GM23248 (cell line): ENCODE measurements at regions not wholly inside any gene's neighbourhood (a gene's known extent, or its start where the extent isn't known, plus 50 kb on each side); places are given as distances from the start of the nearest gene placed in this dataset.

ENCODE experiments used
- DNase-seq: peaks from one replicate; pipeline ENCODE4 v3.0.0-alpha.2; 2015
- H2AFZ ChIP-seq: fragments of 200-600 bp; sonication (generic); 2 replicates; pipeline ENCODE4 v1.6.1; 2016; ENCODE audit warnings: antibody characterized with exemption
- H3F3A ChIP-seq: fragments of 200-600 bp; sonication (generic); 2 replicates; pipeline ENCODE4 v1.6.1; 2016; ENCODE audit warnings: mild to moderate bottlenecking, antibody characterized with exemption, mixed run types; ENCODE audit not compliant: insufficient read depth
- H3K27ac ChIP-seq: fragments of 200-600 bp; sonication (generic); 2 replicates; pipeline ENCODE4 v1.5.1; 2016; ENCODE audit warnings: mild to moderate bottlenecking
- H3K27me3 ChIP-seq: fragments of 200-600 bp; sonication (generic); replicated peaks from 2 replicates; pipeline ENCODE4 v1.6.1; 2016; ENCODE audit warnings: mild to moderate bottlenecking; ENCODE audit not compliant: insufficient read depth
- H3K36me3 ChIP-seq: fragments of 200-600 bp; sonication (generic); 2 replicates; pipeline ENCODE4 v1.6.1; 2016; ENCODE audit warnings: low read depth, mild to moderate bottlenecking
- H3K4me1 ChIP-seq: fragments of 200-600 bp; sonication (generic); 2 replicates; pipeline ENCODE4 v1.6.1; 2016; ENCODE audit warnings: mild to moderate bottlenecking; ENCODE audit not compliant: insufficient read depth
- H3K4me2 ChIP-seq: fragments of 200-600 bp; sonication (generic); one replicate; pipeline ENCODE4 v1.6.1; 2016; ENCODE audit warnings: mild to moderate bottlenecking; ENCODE audit not compliant: unreplicated experiment
- H3K4me3 ChIP-seq: fragments of 200-600 bp; sonication (generic); 2 replicates; pipeline ENCODE4 v1.5.1; 2016; ENCODE audit warnings: mild to moderate bottlenecking
- H3K79me2 ChIP-seq: fragments of 200-600 bp; sonication (generic); 2 replicates; pipeline ENCODE4 v1.6.1; 2016; ENCODE audit warnings: mild to moderate bottlenecking; ENCODE audit not compliant: insufficient read depth
- H3K9ac ChIP-seq: fragments of 200-600 bp; sonication (generic); 2 replicates; pipeline ENCODE4 v1.6.1; 2016; ENCODE audit warnings: mild to moderate bottlenecking
- H3K9me2 ChIP-seq: fragments of 200-600 bp; sonication (generic); 2 replicates; pipeline ENCODE4 v1.6.1; 2016; ENCODE audit warnings: mixed run types, mild to moderate bottlenecking, moderate library complexity; ENCODE audit not compliant: insufficient read depth
- H3K9me3 ChIP-seq: fragments of 200-600 bp; sonication (generic); one replicate; pipeline ENCODE4 v1.6.1; 2017; ENCODE audit warnings: low read depth
- H4K20me1 ChIP-seq: fragments of 200-600 bp; sonication (generic); 2 replicates; pipeline ENCODE4 v1.6.0; 2016; ENCODE audit not compliant: insufficient read depth
- EZH2 ChIP-seq: fragments of 200-600 bp; sonication (generic); IDR thresholded peaks from 2 replicates; pipeline ENCODE4 v1.6.1; 2018; ENCODE audit warnings: antibody characterized with exemption, mild to moderate bottlenecking; ENCODE audit not compliant: insufficient read depth, poor library complexity, severe bottlenecking
- EZH2phosphoT487 ChIP-seq: fragments of 200-600 bp; sonication (generic); IDR thresholded peaks from 2 replicates; pipeline ENCODE4 v1.6.1; 2018; ENCODE audit warnings: antibody characterized with exemption, moderate library complexity, mild to moderate bottlenecking, low read depth; ENCODE audit not compliant: insufficient read depth
- whole genome bisulfite sequencing, 2 experiments: methylation state at CpG; one replicate each; pipeline ENCODE4 v1.1.6; 2015 to 2017; ENCODE audit warnings: low lambda C conversion rate in 2 of 2, low coverage in 1 of 2; ENCODE audit errors: missing lambda C conversion rate in 2 of 2; 5-methylcytosine and 5-hydroxymethylcytosine counted together
- in situ Hi-C: fragments of 300-500 bp; cut with MboI; formaldehyde crosslinking; loops from 2 replicates; pipeline ENCODE4 v1.15.0; 2020

DNA sequence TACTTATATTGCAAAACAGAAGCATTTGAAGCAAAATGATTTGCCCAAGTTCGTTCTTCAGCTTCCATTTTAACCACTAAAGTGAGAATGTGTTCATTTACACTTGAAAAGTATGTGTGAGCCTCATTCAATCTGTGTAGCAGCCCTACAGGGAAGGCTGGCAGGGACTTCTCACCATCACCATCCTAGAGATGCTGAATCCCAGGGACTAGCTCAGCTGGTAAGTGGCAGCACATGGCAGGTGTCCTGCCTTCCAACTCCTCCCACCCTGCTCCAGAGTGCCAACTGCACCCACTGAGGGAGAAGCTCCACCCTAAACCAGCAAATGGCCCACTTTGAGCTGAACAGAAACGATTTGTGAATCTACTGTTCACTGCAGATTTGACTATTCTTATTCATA is 91.5 kb downstream of the EN1 start:
- in situ Hi-C loops: no loop called here
- H3K27me3 ChIP-seq: no peaks in the 10 kb centered on the region

DNA sequence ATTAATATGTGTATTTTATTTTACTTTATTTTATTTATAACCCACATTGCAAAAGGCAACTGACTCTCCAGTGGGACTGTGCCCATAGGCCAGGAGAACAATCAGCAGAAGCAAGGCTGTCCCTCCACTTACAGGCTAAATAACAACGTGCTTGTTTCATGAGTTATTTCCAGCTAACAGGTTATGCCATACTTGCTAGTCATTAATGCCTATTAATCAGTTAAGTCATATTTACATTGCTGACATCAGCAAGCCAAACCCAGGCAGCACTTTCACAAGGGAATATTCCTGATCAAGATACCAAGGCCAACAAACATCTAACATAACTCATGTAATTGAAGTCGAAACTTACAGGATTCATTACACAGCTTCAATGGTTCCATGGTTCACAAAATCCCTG is 92.1 kb downstream of the EN1 start:
- Histone ChIP-seq H3K9me3 (no peaks in the 10 kb centered on the region), H3F3A (0 out of 2 replicates have a peak, but pooled peaks cover 4% of the 10 kb centered on the region), H3K27ac (no peak overlapping the region), H2AFZ (no peak overlapping the region), H4K20me1 (no peaks in the 10 kb centered on the region), H3K9me2 (no peaks in the 10 kb centered on the region), H3K79me2 (no peaks in the 10 kb centered on the region), H3K4me2 (no peak overlapping the region), H3K27me3 (no peaks in the 10 kb centered on the region), H3K4me3 (no peak overlapping the region), H3K36me3 (no peaks in the 10 kb centered on the region), H3K4me1 (no peaks in the 10 kb centered on the region), H3K9ac (no peak overlapping the region)
- in situ Hi-C loops: no loop called here
- TF ChIP-seq EZH2 (no peak), EZH2phosphoT487 (no peak)
- DNase-seq: no peak
- 71 to 72% methylated on average over 2 of the region's 2 CpGs for WGBS, 2 experiments

More for the DNA sequence above, 91.5 kb downstream of the EN1 start:
- no peak overlapping the region for H3K4me3 ChIP-seq
- H3K4me2 ChIP-seq: no peak overlapping the region
- no peak overlapping the region for H3K9ac ChIP-seq
- no peaks in the 10 kb centered on the region for H4K20me1 ChIP-seq
- no peaks in the 10 kb centered on the region for H3K4me1 ChIP-seq
- no peaks in the 10 kb centered on the region for H3F3A ChIP-seq
- no peaks in the 10 kb centered on the region for H3K79me2 ChIP-seq
- H3K36me3 ChIP-seq: no peaks in the 10 kb centered on the region
- TF ChIP-seq EZH2 (no peak), EZH2phosphoT487 (no peak)
- no peak for DNase-seq
- 64 to 68% methylated on average over 2 of the region's 2 CpGs for WGBS, 2 experiments
- no peak overlapping the region for H2AFZ ChIP-seq
- no peaks in the 10 kb centered on the region for H3K9me3 ChIP-seq
- no peaks in the 10 kb centered on the region for H3K9me2 ChIP-seq
- H3K27ac ChIP-seq: no peak overlapping the region

DNA sequence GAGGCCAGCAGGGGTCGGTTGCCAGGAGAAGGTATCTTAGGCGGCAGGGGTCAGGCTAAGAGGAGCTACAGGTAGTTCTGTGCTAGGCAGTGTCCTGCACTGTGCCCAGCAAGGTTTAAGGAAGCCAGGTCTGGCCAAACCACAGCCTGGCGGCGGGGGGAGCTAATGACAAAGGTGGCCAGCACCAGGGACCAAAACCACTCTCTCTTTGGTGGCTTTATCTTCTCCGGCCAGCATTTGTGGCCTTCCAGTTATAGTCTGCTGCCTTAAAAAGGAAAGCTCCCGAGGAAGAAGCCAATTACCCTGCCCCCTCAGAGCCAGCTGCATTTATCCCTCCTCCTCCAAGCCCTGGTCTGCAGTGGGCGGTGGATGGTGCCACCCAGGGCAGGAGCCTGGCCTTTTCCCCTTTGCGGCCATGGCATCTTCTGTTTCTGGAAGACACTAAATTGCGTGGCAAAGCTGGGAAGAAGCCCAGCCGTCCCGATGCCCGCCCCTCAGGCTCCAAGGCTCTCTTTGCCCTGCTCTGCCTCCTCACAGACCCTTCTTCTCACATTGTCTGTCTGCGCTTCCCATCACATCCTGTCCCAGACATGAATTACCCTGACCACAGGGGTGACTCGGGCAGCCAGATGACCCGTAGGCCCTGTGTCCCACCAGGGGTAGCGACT is 94.6 kb downstream of the EN1 start:
- TF ChIP-seq EZH2 (no peak), EZH2phosphoT487 (no peak)
- Histone ChIP-seq H3F3A (0 out of 2 replicates have a peak, but pooled peaks cover 6% of the 10 kb centered on the region), H3K27ac (no peak overlapping the region), H3K9ac (no peak overlapping the region), H3K4me1 (no peaks in the 10 kb centered on the region), H3K4me2 (no peak overlapping the region), H3K27me3 (no peaks in the 10 kb centered on the region), H3K36me3 (no peaks in the 10 kb centered on the region), H2AFZ (no peak overlapping the region), H3K9me3 (no peaks in the 10 kb centered on the region), H4K20me1 (no peaks in the 10 kb centered on the region), H3K79me2 (no peaks in the 10 kb centered on the region), H3K4me3 (no peak overlapping the region), H3K9me2 (no peaks in the 10 kb centered on the region)
- DNase-seq: no peak
- WGBS, 2 experiments: 94 to 98% methylated on average over 15 of the region's 16 CpGs
- in situ Hi-C loops: no loop called here

DNA sequence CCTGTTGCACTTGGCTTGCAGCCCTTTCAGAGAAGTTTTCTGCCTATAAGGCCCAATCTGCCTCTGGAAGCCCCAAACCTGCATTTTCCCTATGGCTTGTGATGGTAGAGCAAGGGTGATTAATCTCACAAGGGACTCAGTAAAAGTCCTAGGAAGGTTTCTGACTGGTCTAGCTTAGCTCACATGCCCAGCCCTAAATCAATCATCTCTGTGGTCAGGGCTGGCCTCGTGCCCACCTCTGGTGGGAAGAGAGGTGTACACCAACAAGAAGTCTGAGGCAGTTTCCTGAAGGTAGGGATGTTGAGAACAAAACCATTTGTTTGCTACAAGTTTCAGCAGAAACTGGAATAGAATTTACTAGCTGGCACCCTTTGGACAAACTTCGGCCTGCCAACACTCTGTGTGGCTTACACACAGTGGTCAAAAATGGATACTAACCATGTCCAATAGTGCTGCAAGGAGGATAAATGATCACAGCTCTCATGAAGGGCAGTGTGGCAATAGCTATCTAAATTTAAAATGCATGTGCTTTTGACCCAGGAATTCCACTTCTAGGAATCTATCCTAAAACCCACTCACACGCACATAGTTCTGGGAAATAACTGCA is 96.4 kb downstream of the EN1 start:
- H3K4me2 ChIP-seq: no peak overlapping the region
- no peak overlapping the region for H3K9ac ChIP-seq
- in situ Hi-C loops: no loop called here
- H3K9me2 ChIP-seq: no peaks in the 10 kb centered on the region
- no peaks in the 10 kb centered on the region for H3K9me3 ChIP-seq
- H3K27me3 ChIP-seq: no peaks in the 10 kb centered on the region
- H3F3A ChIP-seq: 0 out of 2 replicates have a peak, but pooled peaks cover 6% of the 10 kb centered on the region
- H4K20me1 ChIP-seq: no peaks in the 10 kb centered on the region
- H3K36me3 ChIP-seq: no peaks in the 10 kb centered on the region
- WGBS, 2 experiments: 31% methylated on average over 3 of the region's 3 CpGs
- H3K4me3 ChIP-seq: no peak overlapping the region
- H2AFZ ChIP-seq: no peak overlapping the region
- H3K79me2 ChIP-seq: no peaks in the 10 kb centered on the region
- H3K27ac ChIP-seq: no peak overlapping the region
- peak; percentile 45 for DNase-seq
- H3K4me1 ChIP-seq: no peaks in the 10 kb centered on the region
- TF ChIP-seq EZH2phosphoT487 (no peak), EZH2 (no peak)
